HEK293T (cell line): ENCODE measurements at regions not wholly inside any gene's neighbourhood (a gene's known extent, or its start where the extent isn't known, plus 50 kb on each side); places are given as distances from the start of the nearest gene placed in this dataset.

Experiments used
- BHLHE40 ChIP-seq: fragments of 450-650 bp; IDR thresholded peaks from 2 replicates; pipeline ENCODE4 v1.6.1; 2016; ENCODE audit warnings: mild to moderate bottlenecking, moderate library complexity, borderline replicate concordance
- FOXA1 ChIP-seq: fragments of 450-650 bp; IDR thresholded peaks from 2 replicates; pipeline ENCODE4 v1.6.1; 2016; ENCODE audit warnings: mild to moderate bottlenecking
- FOXK2 ChIP-seq: fragments of 450-650 bp; IDR thresholded peaks from 2 replicates; pipeline ENCODE4 v1.6.1; 2016; ENCODE audit warnings: mild to moderate bottlenecking
- FOXM1 ChIP-seq: fragments of 450-650 bp; IDR thresholded peaks from 2 replicates; pipeline ENCODE4 v1.6.1; 2017; ENCODE audit warnings: mild to moderate bottlenecking, borderline replicate concordance
- PKNOX1 ChIP-seq: fragments of 450-650 bp; IDR thresholded peaks from 2 replicates; pipeline ENCODE4 v1.6.1; 2016
- SUZ12 ChIP-seq: fragments of 450-650 bp; IDR thresholded peaks from 2 replicates; pipeline ENCODE4 v1.6.1; 2016; ENCODE audit warnings: mild to moderate bottlenecking
- ZNF384 ChIP-seq: fragments of 450-650 bp; IDR thresholded peaks from 2 replicates; pipeline ENCODE4 v1.6.1; 2016

- no peak for TF ChIP-seq SUZ12
- no peak for TF ChIP-seq ZNF384
- no peak for TF ChIP-seq BHLHE40
- no peak for TF ChIP-seq FOXA1
- TF ChIP-seq FOXK2: no peak
- no peak for TF ChIP-seq FOXM1
- no peak for TF ChIP-seq PKNOX1
Measured at GRCh38 chr3:180181387-180181786, 144.7 kb upstream of the PEX5L start.
